ENCODE measurements at regions not wholly inside any gene's neighbourhood (a gene's known extent, or its start where the extent isn't known, plus 50 kb on each side); places are given as distances from the start of the nearest gene placed in this dataset.

GRCh38 chr4:19514276-19515070 is 737.2 kb upstream of the SLIT2 start:
- POLR2A ChIA-PET (ENCODE audit: low non-redundant PET): no interaction called here
- H3K4me1 ChIP-seq (ENCODE audit: insufficient read depth, low read length, poor library complexity, severe bottlenecking): no peaks in the 10 kb centered on the region
- H3K9me3 ChIP-seq (ENCODE audit: low read depth, low read length, poor library complexity, severe bottlenecking): no peaks in the 10 kb centered on the region
- BruUV-seq (replicated peaks): no TSS peak
- no peaks in the 10 kb centered on the region for H3K27me3 ChIP-seq (replicated peaks; ENCODE audit: insufficient read depth, low read depth, low read length, poor library complexity)
- H3K4me3 ChIP-seq (ENCODE audit: low read depth, low read length, poor library complexity, severe bottlenecking): no peak overlapping the region
- H3K36me3 ChIP-seq (ENCODE audit: insufficient read depth, low read length, poor library complexity, severe bottlenecking): no peaks in the 10 kb centered on the region
- TF ChIP-seq EZH2 (IDR thresholded peaks at IDR 0.05; ENCODE audit: borderline replicate concordance, low read depth, low read length, poor library complexity, severe bottlenecking) (no peak), CTCF (conservative IDR thresholded peaks at IDR 0.05; ENCODE audit: low read depth, low read length) (no peak)
- intact Hi-C loops (cut with micrococcal nuclease; ENCODE audit: unreplicated experiment): no loop called here
- no peak overlapping the region for H3K27ac ChIP-seq (ENCODE audit: low read depth, low read length, poor library complexity, severe bottlenecking)
- no peak for DNase-seq (ENCODE audit: low spot score)
- CTCF ChIA-PET: interaction anchor here (0.6 kb wide), 1 partner anchor 734 kb away, joined by 4 read pairs; no protein-coding TSS in a partner anchor

GRCh38 chr4:19512086-19512485 is 739.6 kb upstream of the SLIT2 start:
- H3K27me3 ChIP-seq (replicated peaks; ENCODE audit: insufficient read depth, low read depth, low read length, poor library complexity): no peaks in the 10 kb centered on the region
- TF ChIP-seq EZH2 (IDR thresholded peaks at IDR 0.05; ENCODE audit: borderline replicate concordance, low read depth, low read length, poor library complexity, severe bottlenecking): no peak
- TF ChIP-seq CTCF (conservative IDR thresholded peaks at IDR 0.05; ENCODE audit: low read depth, low read length): no peak
- no peak overlapping the region for H3K27ac ChIP-seq (ENCODE audit: low read depth, low read length, poor library complexity, severe bottlenecking)
- no peaks in the 10 kb centered on the region for H3K4me1 ChIP-seq (ENCODE audit: insufficient read depth, low read length, poor library complexity, severe bottlenecking)
- BruUV-seq (replicated peaks): no TSS peak
- H3K36me3 ChIP-seq (ENCODE audit: insufficient read depth, low read length, poor library complexity, severe bottlenecking): no peaks in the 10 kb centered on the region
- intact Hi-C loops (cut with micrococcal nuclease; ENCODE audit: unreplicated experiment): no loop called here
- DNase-seq (ENCODE audit: low spot score): no peak
- H3K9me3 ChIP-seq (ENCODE audit: low read depth, low read length, poor library complexity, severe bottlenecking): no peaks in the 10 kb centered on the region
- POLR2A ChIA-PET (ENCODE audit: low non-redundant PET): no interaction called here
- no peak overlapping the region for H3K4me3 ChIP-seq (ENCODE audit: low read depth, low read length, poor library complexity, severe bottlenecking)
- CTCF ChIA-PET: no interaction called here

DNA sequence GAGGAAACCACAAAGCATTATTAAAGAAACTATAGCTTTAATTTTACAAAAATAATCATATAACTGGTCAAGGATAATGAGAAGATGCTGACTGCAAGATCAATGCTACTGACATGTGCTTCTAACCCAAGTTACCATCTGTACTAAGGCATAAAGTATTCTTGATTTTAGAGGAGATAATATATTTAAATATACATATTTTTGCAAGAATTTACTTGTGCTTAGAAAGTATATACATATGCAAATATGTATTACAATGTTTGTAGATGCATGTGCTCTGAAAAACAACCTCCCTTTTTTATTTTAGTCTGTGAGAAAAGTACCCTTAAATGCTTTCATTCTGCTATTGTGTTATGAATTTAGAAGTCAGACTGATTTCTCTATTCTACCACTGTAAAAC is 740.7 kb upstream of the SLIT2 start:
- Histone ChIP-seq H3K36me3 (ENCODE audit: insufficient read depth, low read length, poor library complexity, severe bottlenecking) (no peaks in the 10 kb centered on the region), H3K4me1 (ENCODE audit: insufficient read depth, low read length, poor library complexity, severe bottlenecking) (no peaks in the 10 kb centered on the region), H3K4me3 (ENCODE audit: low read depth, low read length, poor library complexity, severe bottlenecking) (no peak overlapping the region), H3K9me3 (ENCODE audit: low read depth, low read length, poor library complexity, severe bottlenecking) (no peaks in the 10 kb centered on the region), H3K27ac (ENCODE audit: low read depth, low read length, poor library complexity, severe bottlenecking) (no peak overlapping the region), H3K27me3 (replicated peaks; ENCODE audit: insufficient read depth, low read depth, low read length, poor library complexity) (no peaks in the 10 kb centered on the region)
- DNase-seq (ENCODE audit: low spot score): no peak
- TF ChIP-seq CTCF (conservative IDR thresholded peaks at IDR 0.05; ENCODE audit: low read depth, low read length) (no peak), EZH2 (IDR thresholded peaks at IDR 0.05; ENCODE audit: borderline replicate concordance, low read depth, low read length, poor library complexity, severe bottlenecking) (no peak)
- POLR2A ChIA-PET (ENCODE audit: low non-redundant PET): no interaction called here
- intact Hi-C loops (cut with micrococcal nuclease; ENCODE audit: unreplicated experiment): no loop called here
- BruUV-seq (replicated peaks): no TSS peak
- CTCF ChIA-PET: no interaction called here
